ENCODE measurements at regions not wholly inside any gene's neighbourhood (a gene's known extent, or its start where the extent isn't known, plus 50 kb on each side); places are given as distances from the start of the nearest gene placed in this dataset.

- no peak for TF ChIP-seq CTCF (IDR thresholded peaks at IDR 0.05)
- TF ChIP-seq EZH2 (IDR thresholded peaks at IDR 0.05; ENCODE audit: borderline replicate concordance, insufficient read depth, low read depth, low read length, poor library complexity, severe bottlenecking), result no peak
Observed at GRCh38 chr3:167125612-167126407, 254.3 kb downstream of the ZBBX start.
